ENCODE measurements at regions not wholly inside any gene's neighbourhood (a gene's known extent, or its start where the extent isn't known, plus 50 kb on each side); places are given as distances from the start of the nearest gene placed in this dataset.
"Not testable (repeated sequence)": the region's sequence is repeated elsewhere in the genome, so short reads cannot be mapped to it uniquely, and the experiment has no call there.

DNA sequence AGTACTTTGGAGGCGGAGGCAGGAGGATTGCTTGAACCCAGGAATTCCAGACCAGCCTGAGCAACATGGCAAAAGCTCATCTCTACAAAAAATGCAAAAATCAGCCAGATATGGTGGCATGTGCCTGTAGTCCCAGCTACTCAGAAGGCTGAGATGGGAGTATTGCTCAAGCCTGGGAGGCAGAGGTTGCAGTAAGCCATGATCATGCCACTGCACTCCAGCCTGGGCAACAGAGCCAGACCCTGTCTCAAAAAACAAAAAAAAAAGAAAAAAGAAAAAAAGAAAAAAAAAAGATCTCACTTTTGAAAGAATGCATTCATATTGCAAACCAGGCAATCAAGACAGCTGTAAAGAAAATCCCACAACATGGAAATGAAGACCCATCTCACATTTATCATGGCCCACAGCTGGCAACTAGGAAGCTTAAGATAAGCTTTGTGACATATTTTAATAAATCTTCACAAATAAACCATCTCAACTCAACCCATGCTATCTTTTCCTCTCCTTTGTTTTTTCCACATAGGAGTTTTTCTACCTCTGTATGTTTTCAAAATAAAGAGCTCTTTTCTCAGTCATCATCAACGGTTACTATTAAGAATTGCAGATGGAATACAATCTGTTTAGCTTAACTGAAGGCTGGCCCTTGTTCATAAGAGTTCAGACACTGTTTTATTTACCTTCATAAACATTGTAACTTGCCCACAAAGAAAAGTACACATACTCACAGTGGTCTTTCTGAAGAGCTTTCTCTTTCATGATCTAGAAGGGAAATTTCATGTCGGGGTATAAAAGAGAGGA is 137.0 kb downstream of the MREG start:
- TF ChIP-seq ZNF274 (IDR thresholded peaks at IDR 0.05; ENCODE audit: low read depth, low read length) = no peak
- H3K4me3 ChIP-seq (ENCODE audit: low read length) = no peak overlapping the region

- H3K4me3 ChIP-seq (ENCODE audit: low read length) = no peak overlapping the region
- TF ChIP-seq ZNF274 (IDR thresholded peaks at IDR 0.05; ENCODE audit: low read depth, low read length) = no peak
Observed at GRCh38 chr2:215874418-215874817, 138.9 kb downstream of the MREG start.

GRCh38 chr2:215870986-215871385 is 142.4 kb downstream of the MREG start:
- no peak for TF ChIP-seq ZNF274 (IDR thresholded peaks at IDR 0.05; ENCODE audit: low read depth, low read length)
- H3K4me3 ChIP-seq (ENCODE audit: low read length) = no peak overlapping the region

DNA sequence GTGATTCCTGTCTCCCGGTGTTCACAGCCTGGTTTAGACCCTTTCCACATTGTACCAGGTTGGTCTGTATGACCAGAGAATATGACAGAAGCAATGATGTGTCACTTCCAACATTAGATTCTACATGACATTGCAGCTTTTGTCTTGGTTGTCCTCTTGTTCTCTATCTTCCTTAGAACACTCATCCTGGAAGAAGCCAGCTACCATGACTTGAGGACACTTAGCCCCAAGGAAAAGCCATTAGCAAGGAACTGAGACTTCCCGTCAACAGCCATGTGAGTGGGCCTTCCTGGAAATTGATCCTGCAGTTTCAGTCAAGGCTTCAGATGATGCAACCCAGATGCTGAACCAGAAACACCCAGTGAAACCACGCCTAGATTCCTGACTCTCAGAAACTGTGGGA is 143.3 kb downstream of the MREG start:
- H3K4me3 ChIP-seq (ENCODE audit: low read length) = no peak overlapping the region
- TF ChIP-seq ZNF274 (IDR thresholded peaks at IDR 0.05; ENCODE audit: low read depth, low read length) = no peak

DNA sequence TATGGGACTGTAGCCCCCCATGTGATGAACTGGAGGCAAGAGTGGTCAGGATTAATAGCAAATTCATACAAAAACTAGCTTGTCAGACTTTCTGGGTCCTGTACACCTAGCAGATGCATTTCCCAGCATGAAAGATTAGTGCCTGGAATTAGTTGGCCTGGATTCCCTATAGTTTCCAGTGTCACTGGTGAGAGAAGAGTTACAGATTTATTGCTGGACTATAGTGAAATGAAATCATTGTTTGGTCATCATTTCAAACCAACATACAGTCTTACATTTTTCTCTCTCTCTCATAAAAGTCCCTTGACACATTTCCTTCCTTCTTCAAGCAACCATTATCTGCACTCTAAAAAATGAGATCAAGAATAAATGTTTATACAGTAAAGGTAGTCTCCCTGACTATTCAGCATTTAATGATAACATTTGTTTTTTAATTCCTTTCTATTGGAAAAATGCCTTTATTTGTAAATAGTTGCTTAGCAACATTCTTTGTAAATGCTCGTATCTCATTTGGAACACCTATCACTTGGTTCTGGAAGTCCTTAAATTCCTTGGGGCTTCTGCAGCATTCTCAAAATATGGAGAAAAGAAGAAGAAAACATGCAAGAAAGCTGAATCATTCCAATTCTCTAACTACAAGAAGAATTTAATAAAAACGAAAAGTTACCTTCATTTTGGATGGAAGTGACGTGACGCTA is 144.4 kb downstream of the MREG start:
- TF ChIP-seq ZNF274 (IDR thresholded peaks at IDR 0.05; ENCODE audit: low read depth, low read length) = no peak
- no peak overlapping the region for H3K4me3 ChIP-seq (ENCODE audit: low read length)

- H3K4me3 ChIP-seq (ENCODE audit: low read length) = no peak overlapping the region
- no peak for TF ChIP-seq ZNF274 (IDR thresholded peaks at IDR 0.05; ENCODE audit: low read depth, low read length)
Observed at GRCh38 chr2:215866606-215867005, 146.7 kb downstream of the MREG start.

GRCh38 chr2:215863687-215864086 is 149.7 kb downstream of the MREG start:
- H3K4me3 ChIP-seq (ENCODE audit: low read length) = no peak overlapping the region
- no peak for TF ChIP-seq ZNF274 (IDR thresholded peaks at IDR 0.05; ENCODE audit: low read depth, low read length)

- no peak overlapping the region for H3K4me3 ChIP-seq (ENCODE audit: low read length)
- TF ChIP-seq ZNF274 (IDR thresholded peaks at IDR 0.05; ENCODE audit: low read depth, low read length) = no peak
Observed at GRCh38 chr2:215862351-215862771, 151.0 kb downstream of the MREG start.

DNA sequence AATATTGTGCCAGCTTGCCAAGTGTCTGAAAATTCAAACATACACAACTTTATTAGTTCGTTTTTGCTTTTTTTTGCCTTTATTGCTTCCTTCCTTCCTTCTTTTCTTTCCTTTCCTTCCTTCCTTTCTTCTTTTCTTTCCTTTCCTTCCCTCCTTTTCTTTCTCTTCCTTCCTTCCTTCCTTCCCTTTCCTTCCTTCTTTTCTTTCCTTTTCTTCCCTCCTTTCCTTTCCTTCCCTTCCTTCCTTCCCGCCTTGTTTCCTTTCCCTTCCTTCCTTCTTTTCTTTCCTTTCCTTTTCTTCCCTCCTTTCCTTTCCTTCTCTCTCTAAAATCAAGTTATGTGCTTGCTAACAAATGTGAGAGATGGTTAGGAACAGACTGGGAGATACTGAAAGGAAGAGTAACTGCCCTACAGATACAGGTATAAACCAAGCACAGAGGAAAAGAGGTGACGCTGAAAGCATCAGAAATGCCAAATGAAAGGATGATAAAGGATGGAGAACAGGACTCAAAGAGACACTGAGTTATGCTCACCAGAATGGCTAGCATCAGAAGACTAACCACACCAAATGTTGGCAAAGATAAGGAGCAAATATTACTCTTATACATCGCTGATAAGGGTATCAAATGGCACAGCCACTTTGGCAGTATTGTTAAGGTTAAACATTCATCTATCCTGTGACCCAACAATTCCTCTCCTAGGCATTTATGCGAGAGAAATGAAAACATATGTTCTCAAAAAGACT is 151.6 kb downstream of the MREG start:
- no peak overlapping the region for H3K4me3 ChIP-seq (ENCODE audit: low read length)
- TF ChIP-seq ZNF274 (IDR thresholded peaks at IDR 0.05; ENCODE audit: low read depth, low read length) = no peak

- TF ChIP-seq ZNF274 (IDR thresholded peaks at IDR 0.05; ENCODE audit: low read depth, low read length) = no peak
- H3K4me3 ChIP-seq (ENCODE audit: low read length) = no peak overlapping the region
Observed at GRCh38 chr2:215856080-215856479, 157.3 kb downstream of the MREG start.

DNA sequence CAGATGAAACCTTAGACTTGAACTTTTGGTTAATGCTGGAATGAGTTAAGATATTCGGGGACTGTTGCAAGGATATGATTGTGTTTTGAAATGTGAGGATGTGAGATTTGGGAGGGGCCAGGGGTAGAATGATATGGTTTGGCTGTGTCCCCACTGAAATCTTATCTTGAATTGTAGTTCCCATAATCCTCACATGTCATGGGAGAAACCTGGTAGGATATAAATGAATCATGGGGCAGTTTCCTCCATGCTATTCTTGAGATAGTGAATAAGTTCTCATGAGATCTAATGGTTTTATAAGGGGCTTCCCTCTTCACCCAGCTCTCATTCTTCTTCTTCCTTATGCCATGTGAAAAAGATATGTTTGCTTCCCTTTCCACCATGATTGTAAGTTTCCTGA is 158.0 kb downstream of the MREG start:
- not testable (repeated sequence) for H3K4me3 ChIP-seq (ENCODE audit: low read length)

DNA sequence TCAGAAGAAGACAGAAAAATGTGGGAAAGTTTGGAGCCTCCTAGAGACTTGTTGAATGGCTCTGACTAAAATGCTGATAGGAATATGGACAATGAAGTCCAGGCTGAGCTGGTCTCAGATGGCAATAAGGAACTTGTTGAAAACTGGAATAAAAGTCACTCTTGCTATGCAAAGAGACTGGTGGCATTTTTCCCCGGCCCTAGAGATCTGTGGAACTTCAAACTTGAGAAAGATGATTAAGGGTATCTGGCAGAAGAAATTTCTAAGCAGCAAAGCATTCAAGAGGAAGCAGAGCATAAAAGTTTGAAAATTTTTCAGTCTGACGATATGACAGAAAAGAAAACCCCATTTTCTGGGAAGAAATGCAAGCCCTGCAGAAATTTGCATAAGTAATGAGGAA is 159.3 kb downstream of the MREG start:
- TF ChIP-seq ZNF274 (IDR thresholded peaks at IDR 0.05; ENCODE audit: low read depth, low read length) = no peak
- H3K4me3 ChIP-seq (ENCODE audit: low read length) = no peak overlapping the region

DNA sequence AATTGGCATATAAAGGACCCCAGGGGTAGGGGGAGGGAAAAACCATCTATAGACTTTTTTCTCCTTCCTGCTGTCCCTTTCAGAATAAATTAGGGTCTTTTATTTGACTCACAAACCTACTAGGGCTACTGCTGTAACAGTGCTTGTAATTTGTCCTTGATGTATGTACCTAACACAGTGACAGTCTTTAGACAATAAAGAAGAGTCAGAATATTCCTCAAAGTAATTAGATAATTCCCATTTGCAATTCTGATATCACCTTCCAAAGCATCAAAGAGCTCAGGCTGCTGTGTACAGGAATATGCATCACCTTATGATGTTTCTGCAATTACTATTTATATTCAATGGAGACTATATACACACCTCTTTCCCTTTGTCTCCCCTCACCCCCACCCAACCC is 161.7 kb downstream of the MREG start:
- H3K4me3 ChIP-seq (ENCODE audit: low read length) = no peak overlapping the region
- TF ChIP-seq ZNF274 (IDR thresholded peaks at IDR 0.05; ENCODE audit: low read depth, low read length) = no peak

- no peak overlapping the region for H3K4me3 ChIP-seq (ENCODE audit: low read length)
- no peak for TF ChIP-seq ZNF274 (IDR thresholded peaks at IDR 0.05; ENCODE audit: low read depth, low read length)
Observed at GRCh38 chr2:215851082-215851481, 162.3 kb downstream of the MREG start.

- no peak overlapping the region for H3K4me3 ChIP-seq (ENCODE audit: low read length)
- TF ChIP-seq ZNF274 (IDR thresholded peaks at IDR 0.05; ENCODE audit: low read depth, low read length) = no peak
Observed at GRCh38 chr2:215850380-215850779, 163.0 kb downstream of the MREG start.
